ENCODE measurements at regions not wholly inside any gene's neighbourhood (a gene's known extent, or its start where the extent isn't known, plus 50 kb on each side); places are given as distances from the start of the nearest gene placed in this dataset.
"Not testable (repeated sequence)": the region's sequence is repeated elsewhere in the genome, so short reads cannot be mapped to it uniquely, and the experiment has no call there.

DNA sequence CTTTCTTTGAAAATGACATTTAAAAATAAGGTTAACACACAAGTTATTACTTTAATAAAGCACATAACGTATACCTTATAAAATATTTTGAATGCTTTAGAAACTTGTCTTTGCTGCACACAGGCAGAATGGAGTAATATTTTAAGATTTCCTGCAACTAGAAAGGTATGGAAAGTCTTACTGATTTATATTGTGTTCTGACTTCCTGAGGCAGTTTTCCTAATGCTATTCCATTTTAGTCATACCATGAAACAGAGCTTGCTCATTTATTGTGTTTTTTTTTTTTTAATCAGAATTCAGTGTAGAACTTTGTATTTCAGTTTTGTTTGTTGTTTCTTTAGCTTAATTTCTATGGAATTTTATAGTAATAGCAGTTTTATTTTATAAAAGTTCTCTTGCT, 60.9 kb upstream of the S1PR1 start:
- no peak for DNase-seq (ENCODE audit: low read depth)
- H3K4me3 ChIP-seq (ENCODE audit: control insufficient read depth, low read depth, low read length) = no peak overlapping the region
- no peak for TF ChIP-seq CTCF (conservative IDR thresholded peaks at IDR 0.05; ENCODE audit: control insufficient read depth, insufficient read depth, low read depth, low read length)

DNA sequence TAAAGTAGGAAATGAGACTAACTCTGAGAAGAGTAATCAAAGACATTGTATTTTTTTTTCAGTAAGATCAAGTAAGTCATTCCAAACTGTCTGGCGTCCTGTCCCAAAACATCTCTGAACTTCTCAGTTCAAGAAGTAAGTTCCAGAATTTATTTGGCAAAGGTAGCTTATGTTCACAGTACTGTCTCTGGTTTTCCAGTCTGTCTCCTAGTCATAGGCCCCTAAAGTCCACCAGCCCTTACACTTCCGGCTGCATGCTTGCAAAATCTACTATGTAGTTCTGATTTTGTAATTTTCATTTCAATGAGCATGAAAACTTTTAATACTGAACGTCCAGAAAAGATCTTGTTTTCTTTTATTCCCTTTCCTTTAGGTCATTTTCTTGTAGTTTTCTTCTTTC, 61.4 kb upstream of the S1PR1 start:
- no peak for TF ChIP-seq CTCF (conservative IDR thresholded peaks at IDR 0.05; ENCODE audit: control insufficient read depth, insufficient read depth, low read depth, low read length)
- DNase-seq (ENCODE audit: low read depth) = peak; percentile 14
- H3K4me3 ChIP-seq (ENCODE audit: control insufficient read depth, low read depth, low read length) = no peak overlapping the region

DNA sequence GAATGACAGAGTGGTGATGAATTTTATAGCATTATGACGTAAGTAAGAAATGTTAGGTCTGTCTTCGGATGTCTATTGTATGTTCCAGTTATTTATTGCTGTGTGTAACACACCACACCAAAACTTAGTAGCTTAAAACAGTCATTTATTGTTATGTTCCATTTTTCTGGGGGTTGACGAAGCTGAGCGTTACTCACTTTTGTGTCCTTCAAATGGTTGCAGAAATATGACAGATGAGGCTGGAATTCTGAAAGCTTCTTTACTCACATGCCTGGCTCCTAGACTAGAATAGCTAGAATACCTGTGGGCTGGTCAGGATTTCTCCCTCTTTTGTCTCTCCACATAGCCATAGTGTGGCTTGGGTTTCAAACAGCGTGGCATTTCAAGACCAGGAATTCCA, 62.1 kb upstream of the S1PR1 start:
- no peak for TF ChIP-seq CTCF (conservative IDR thresholded peaks at IDR 0.05; ENCODE audit: control insufficient read depth, insufficient read depth, low read depth, low read length)
- no peak overlapping the region for H3K4me3 ChIP-seq (ENCODE audit: control insufficient read depth, low read depth, low read length)
- peak; percentile 79 for DNase-seq (ENCODE audit: low read depth)

- DNase-seq (ENCODE audit: low read depth); H3K4me3 ChIP-seq (ENCODE audit: control insufficient read depth, low read depth, low read length): not testable (repeated sequence)
Observed at GRCh38 chr1:101174298-101174697, 62.5 kb upstream of the S1PR1 start.

DNA sequence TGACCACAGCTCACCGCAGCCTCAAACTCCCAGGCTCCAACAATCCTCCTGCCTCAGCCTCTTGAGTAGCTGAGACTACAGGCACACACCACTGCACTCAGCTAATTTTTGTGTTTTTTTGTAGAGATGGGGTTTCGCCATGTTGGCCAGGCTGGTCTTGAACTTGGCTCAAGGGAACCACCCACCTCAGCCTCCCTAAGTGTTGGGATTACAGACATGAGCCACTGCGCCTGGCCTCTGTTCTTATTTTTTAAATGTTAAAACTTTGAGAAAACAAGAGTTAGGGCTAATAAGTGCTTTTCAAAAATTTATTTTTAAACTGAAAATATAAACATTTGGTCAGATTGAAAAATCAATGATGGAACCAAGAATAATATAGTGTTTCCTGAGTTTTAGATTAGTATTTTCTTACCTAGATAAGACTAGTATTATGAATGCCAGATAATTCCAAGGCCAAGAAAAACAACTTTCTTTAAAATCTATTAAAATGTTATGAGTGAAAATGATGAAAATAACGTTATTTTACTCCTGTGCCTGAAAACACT, 66.2 kb upstream of the S1PR1 start:
- no peak overlapping the region for H3K4me3 ChIP-seq (ENCODE audit: control insufficient read depth, low read depth, low read length)
- DNase-seq (ENCODE audit: low read depth) = no peak
- TF ChIP-seq CTCF (conservative IDR thresholded peaks at IDR 0.05; ENCODE audit: control insufficient read depth, insufficient read depth, low read depth, low read length) = no peak

DNA sequence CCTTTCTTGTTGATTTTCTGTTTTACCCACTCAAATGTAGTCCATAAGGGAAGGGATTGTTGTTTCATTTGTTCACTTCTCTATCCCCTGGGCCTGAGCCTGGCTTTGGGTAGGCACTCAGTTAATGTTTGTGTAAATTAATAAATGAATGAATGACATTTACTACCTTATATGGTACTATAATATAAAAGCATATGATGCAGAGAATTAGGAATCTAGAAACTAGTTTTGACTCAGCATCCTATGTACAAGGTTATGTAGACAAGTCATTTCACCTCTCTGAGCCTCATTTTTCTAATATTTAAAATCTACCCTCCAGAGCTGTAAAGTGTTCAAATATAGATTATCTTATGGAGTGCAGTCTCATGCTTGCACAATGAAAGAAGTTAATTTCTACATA, 68.9 kb upstream of the S1PR1 start:
- no peak for DNase-seq (ENCODE audit: low read depth)
- H3K4me3 ChIP-seq (ENCODE audit: control insufficient read depth, low read depth, low read length) = no peak overlapping the region
- TF ChIP-seq CTCF (conservative IDR thresholded peaks at IDR 0.05; ENCODE audit: control insufficient read depth, insufficient read depth, low read depth, low read length) = no peak

GRCh38 chr1:101166583-101167120, 70.2 kb upstream of the S1PR1 start:
- no peak overlapping the region for H3K4me3 ChIP-seq (ENCODE audit: control insufficient read depth, low read depth, low read length)
- TF ChIP-seq CTCF (conservative IDR thresholded peaks at IDR 0.05; ENCODE audit: control insufficient read depth, insufficient read depth, low read depth, low read length) = no peak
- no peak for DNase-seq (ENCODE audit: low read depth)
